ENCODE measurements at regions not wholly inside any gene's neighbourhood (a gene's known extent, or its start where the extent isn't known, plus 50 kb on each side); places are given as distances from the start of the nearest gene placed in this dataset.

DNA sequence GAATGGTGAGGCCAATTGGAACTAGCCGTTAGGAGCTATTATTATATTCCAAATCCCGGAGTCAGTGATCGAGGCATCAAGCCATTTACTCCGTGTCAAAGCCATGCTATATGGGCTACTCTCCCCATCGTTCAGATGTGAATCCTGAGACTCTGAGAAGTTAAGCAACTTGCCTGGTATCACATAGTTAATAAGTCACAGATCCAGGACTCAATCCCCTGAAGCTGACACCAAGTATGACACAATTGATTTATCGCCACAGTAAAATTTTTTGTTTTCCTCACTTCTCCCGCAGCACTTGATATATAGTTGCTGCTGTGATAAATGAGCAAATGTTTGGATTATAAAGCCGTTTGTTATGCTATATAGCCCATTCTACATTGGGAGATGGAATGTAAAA lies 50.8 kb upstream of the TSHZ2 start:
- Histone ChIP-seq H3K79me2 (ENCODE audit: low read depth) (no peaks in the 10 kb centered on the region), H3K9ac (no peak overlapping the region), H3F3A (ENCODE audit: low read depth) (peaks cover 15% of the 10 kb centered on the region), H3K27ac (no peak overlapping the region), H3K27me3 (no peaks in the 10 kb centered on the region), H3K4me1 (peaks cover 35% of the 10 kb centered on the region), H4K20me1 (ENCODE audit: low read depth) (no peaks in the 10 kb centered on the region), H3K36me3 (no peaks in the 10 kb centered on the region), H3K4me3 (no peak overlapping the region), H2AFZ (replicated peaks) (no peak overlapping the region), H3K4me2 (no peak overlapping the region), H3K9me3 (ENCODE audit: low read depth) (no peaks in the 10 kb centered on the region)
- DNase-seq (ENCODE audit: low spot score): no peak
- peaks cover 41% of the 10 kb centered on the region for H3K4me1 Mint-ChIP-seq
- no peaks in the 10 kb centered on the region for H3K36me3 Mint-ChIP-seq
- peaks cover 12% of the 10 kb centered on the region for H3K27me3 Mint-ChIP-seq (ENCODE audit: insufficient read depth, low read depth)
- H3K27ac Mint-ChIP-seq: no peak overlapping the region
- H3K4me3 Mint-ChIP-seq: no peak overlapping the region
- peaks cover 2% of the 10 kb centered on the region for H3K9me3 Mint-ChIP-seq
- TF ChIP-seq EZH2phosphoT487 (IDR thresholded peaks at IDR 0.05) (no peak), CTCF (IDR thresholded peaks at IDR 0.05) (no peak), EZH2 (IDR thresholded peaks at IDR 0.05) (no peak)

GRCh38 chr20:52918311-52918710 lies 53.8 kb upstream of the TSHZ2 start:
- H3K27me3 Mint-ChIP-seq (ENCODE audit: insufficient read depth, low read depth): peaks cover 4% of the 10 kb centered on the region
- Histone ChIP-seq H3K27ac (no peak overlapping the region), H3K9me3 (ENCODE audit: low read depth) (no peaks in the 10 kb centered on the region), H3K4me1 (peaks cover 23% of the 10 kb centered on the region), H3K4me2 (no peak overlapping the region), H3K9ac (no peak overlapping the region), H4K20me1 (ENCODE audit: low read depth) (no peaks in the 10 kb centered on the region), H3K36me3 (no peaks in the 10 kb centered on the region), H3K27me3 (no peaks in the 10 kb centered on the region), H3K79me2 (ENCODE audit: low read depth) (no peaks in the 10 kb centered on the region), H2AFZ (replicated peaks) (no peak overlapping the region), H3F3A (ENCODE audit: low read depth) (peaks cover 11% of the 10 kb centered on the region), H3K4me3 (no peak overlapping the region)
- peaks cover 21% of the 10 kb centered on the region for H3K4me1 Mint-ChIP-seq
- H3K36me3 Mint-ChIP-seq: peaks cover 4% of the 10 kb centered on the region
- H3K4me3 Mint-ChIP-seq: no peak overlapping the region
- TF ChIP-seq EZH2 (IDR thresholded peaks at IDR 0.05) (no peak), EZH2phosphoT487 (IDR thresholded peaks at IDR 0.05) (no peak), CTCF (IDR thresholded peaks at IDR 0.05) (no peak)
- H3K27ac Mint-ChIP-seq: no peak overlapping the region
- peaks cover 6% of the 10 kb centered on the region for H3K9me3 Mint-ChIP-seq
- no peak for DNase-seq (ENCODE audit: low spot score)

DNA sequence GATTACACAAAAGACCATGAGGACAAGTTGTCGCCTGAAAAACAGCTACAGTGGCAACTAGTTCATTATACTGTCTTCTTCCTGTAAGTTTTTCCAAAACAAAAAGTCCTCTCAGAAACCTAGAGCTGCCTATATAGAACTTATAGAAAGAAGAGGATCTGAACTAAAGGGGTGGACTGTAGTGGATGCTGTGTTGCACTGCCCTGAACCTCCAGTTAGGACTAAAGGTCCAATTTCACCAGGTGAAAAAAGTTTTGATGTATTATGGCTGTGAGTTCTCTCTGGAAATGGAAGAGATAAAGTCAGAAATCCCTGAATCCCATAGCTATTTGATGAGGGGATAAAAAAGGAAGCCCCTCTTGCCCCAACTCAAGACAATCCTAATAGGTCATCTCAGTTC lies 56.6 kb upstream of the TSHZ2 start:
- Mint-ChIP-seq H3K27me3 (ENCODE audit: insufficient read depth, low read depth) (no peaks in the 10 kb centered on the region), H3K4me3 (no peak overlapping the region), H3K27ac (no peak overlapping the region), H3K4me1 (peaks cover 8% of the 10 kb centered on the region), H3K9me3 (peaks cover 6% of the 10 kb centered on the region), H3K36me3 (peaks cover 4% of the 10 kb centered on the region)
- Histone ChIP-seq H3K4me2 (no peak overlapping the region), H3K27me3 (no peaks in the 10 kb centered on the region), H3K4me1 (peaks cover 13% of the 10 kb centered on the region), H3K36me3 (no peaks in the 10 kb centered on the region), H3K27ac (no peak overlapping the region), H3F3A (ENCODE audit: low read depth) (no peaks in the 10 kb centered on the region), H2AFZ (replicated peaks) (no peak overlapping the region), H3K4me3 (no peak overlapping the region), H3K79me2 (ENCODE audit: low read depth) (no peaks in the 10 kb centered on the region), H3K9ac (no peak overlapping the region), H4K20me1 (ENCODE audit: low read depth) (no peaks in the 10 kb centered on the region), H3K9me3 (ENCODE audit: low read depth) (no peaks in the 10 kb centered on the region)
- DNase-seq (ENCODE audit: low spot score): no peak
- TF ChIP-seq CTCF (IDR thresholded peaks at IDR 0.05) (no peak), EZH2phosphoT487 (IDR thresholded peaks at IDR 0.05) (no peak), EZH2 (IDR thresholded peaks at IDR 0.05) (no peak)
